GM18907 (cell line): ENCODE measurements at regions not wholly inside any gene's neighbourhood (a gene's known extent, or its start where the extent isn't known, plus 50 kb on each side); places are given as distances from the start of the nearest gene placed in this dataset.

ENCODE experiments used
- ATAC-seq: cut with Tn5 transposase; IDR thresholded peaks from one replicate; pipeline ENCODE4 v1.9.1; 2021; ENCODE audit warnings: mild to moderate bottlenecking, moderate library complexity; ENCODE audit not compliant: unreplicated experiment

DNA sequence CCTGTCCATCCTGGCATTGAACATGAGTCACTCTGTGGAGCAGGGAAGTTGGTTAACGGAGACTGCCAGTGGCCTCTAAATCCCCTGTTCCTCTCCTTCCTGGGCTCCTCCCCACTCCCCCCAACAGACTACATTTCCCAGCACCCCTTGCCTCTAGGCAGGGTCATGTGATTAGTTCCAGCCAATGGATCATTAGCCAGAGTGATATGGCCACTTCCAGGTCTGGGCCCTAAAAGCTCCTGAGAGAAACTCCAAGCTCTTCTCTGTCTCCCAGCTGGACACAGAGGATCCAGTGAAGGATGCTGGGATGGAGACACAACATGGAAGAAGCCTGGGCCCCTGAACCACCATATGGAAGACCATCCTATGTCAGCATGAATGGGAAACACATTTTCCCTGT is 54.4 kb upstream of the RFLNA start:
- no peak for ATAC-seq

DNA sequence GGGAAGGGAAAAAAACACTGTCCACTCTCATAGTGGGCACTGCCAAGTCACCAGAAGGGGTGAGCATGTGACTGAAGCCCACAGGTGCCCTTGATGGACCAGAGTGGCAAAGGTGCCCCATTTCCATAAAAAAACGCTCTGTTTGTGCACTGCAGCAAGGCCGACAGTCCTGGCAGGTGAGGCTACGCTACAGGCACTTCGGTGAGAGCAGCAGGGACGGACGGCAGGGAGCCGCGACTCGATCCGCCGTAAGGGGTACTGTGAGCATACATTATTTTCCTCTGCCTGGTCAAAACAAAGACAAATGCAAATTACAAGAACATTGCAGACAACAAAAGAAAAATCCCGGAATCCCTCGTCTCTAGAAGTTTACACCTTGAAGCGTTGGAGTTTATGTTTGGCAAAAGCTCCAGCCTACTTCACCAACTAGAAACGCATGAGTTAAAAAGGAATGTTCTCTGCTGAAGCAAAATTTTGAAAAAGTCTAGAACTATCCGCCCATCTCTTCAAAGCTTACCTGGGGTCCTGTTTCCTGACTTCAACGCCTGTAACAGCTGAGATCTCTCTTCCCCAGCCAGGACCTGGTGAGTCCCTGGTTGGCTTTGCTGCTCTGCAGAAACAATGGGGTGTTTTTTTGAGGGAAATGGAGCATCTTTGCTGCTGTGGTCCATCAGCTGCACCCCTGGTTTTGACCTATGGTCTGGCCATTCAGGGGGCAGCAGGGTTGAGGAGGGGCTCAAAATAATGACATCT is 52.9 kb upstream of the RFLNA start:
- no peak for ATAC-seq

DNA sequence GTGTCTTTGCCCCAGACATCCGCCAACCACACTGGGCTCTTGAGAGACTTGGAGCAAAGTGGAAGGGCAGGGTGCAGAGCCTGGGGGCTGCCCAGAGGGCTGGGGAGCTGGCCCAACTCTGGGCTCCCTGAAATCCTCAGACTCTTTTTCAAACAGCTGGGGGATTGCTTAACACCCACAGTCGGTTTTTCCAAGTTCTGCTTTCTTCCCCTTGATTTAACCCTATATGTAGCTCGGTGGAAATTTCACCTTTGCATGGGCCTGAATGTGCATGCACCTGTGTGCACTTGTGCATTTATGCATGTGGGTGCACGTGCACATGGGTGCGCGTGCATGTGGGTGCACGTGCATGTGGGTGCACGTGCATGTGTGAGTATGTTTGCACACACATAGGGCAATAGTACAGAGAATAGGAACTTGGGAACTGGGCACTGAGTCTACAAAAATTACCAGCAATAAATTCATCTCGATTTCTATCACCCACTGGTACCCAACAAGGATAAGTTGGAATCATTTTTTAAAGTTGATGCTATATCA is 52.3 kb upstream of the RFLNA start:
- ATAC-seq: no peak

DNA sequence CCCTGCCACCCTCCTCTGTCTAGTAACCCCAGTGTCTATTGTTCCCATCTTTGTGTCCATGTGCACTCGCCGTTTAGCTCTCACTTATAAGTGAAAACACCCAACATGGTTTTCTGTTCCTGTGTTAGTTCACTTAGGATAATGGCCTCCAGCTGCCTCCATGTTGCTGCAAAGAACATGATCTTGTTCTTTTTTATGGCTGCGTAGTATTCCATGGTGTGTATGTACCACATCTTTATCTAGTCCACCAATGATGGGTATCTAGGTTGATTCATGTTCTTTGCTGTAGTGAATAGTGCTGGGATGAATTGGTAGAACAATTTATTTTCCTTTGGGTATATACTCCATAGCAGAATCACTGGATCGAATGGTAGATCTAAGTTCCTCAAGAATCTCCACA is 51.0 kb upstream of the RFLNA start:
- no peak for ATAC-seq
